ENCODE measurements at regions not wholly inside any gene's neighbourhood (a gene's known extent, or its start where the extent isn't known, plus 50 kb on each side); places are given as distances from the start of the nearest gene placed in this dataset.

- no peak for TF ChIP-seq OSR1 (CRISPR knock-in tag; IDR thresholded peaks at IDR 0.05)
- no peak for TF ChIP-seq TOX (CRISPR knock-in tag; IDR thresholded peaks at IDR 0.05; ENCODE audit: borderline replicate concordance)
- TF ChIP-seq ZFP30 (CRISPR knock-in tag; IDR thresholded peaks at IDR 0.05), result no peak
- TF ChIP-seq POU6F1 (CRISPR knock-in tag; IDR thresholded peaks at IDR 0.05; ENCODE audit: borderline replicate concordance, low read depth), result no peak
- no peak for TF ChIP-seq BACH2 (CRISPR knock-in tag; IDR thresholded peaks at IDR 0.05; ENCODE audit: borderline replicate concordance)
- no peak for TF ChIP-seq ZNF70 (CRISPR knock-in tag; IDR thresholded peaks at IDR 0.05)
- no peak for TF ChIP-seq GLIS3 (CRISPR knock-in tag; IDR thresholded peaks at IDR 0.05)
- no peak for TF ChIP-seq TCF4 (CRISPR knock-in tag; IDR thresholded peaks at IDR 0.05; ENCODE audit: borderline replicate concordance)
- no peak for TF ChIP-seq CSRNP3 (CRISPR knock-in tag; IDR thresholded peaks at IDR 0.05)
- no peak for TF ChIP-seq ZNF8 (CRISPR knock-in tag; IDR thresholded peaks at IDR 0.05)
- TF ChIP-seq ZFP3 (CRISPR knock-in tag; IDR thresholded peaks at IDR 0.05), result no peak
- no peak for TF ChIP-seq ARNTL (CRISPR knock-in tag; IDR thresholded peaks at IDR 0.05; ENCODE audit: borderline replicate concordance, low read depth)
- no peak for TF ChIP-seq ZNF565 (CRISPR knock-in tag; conservative IDR thresholded peaks at IDR 0.05; ENCODE audit: low read depth)
- no peak for TF ChIP-seq PPARA (CRISPR knock-in tag; IDR thresholded peaks at IDR 0.05; ENCODE audit: borderline replicate concordance)
- TF ChIP-seq SNAI2 (CRISPR knock-in tag; IDR thresholded peaks at IDR 0.05), result no peak
- TF ChIP-seq TSHZ2 (CRISPR knock-in tag; IDR thresholded peaks at IDR 0.05), result no peak
- TF ChIP-seq CSDC2 (CRISPR knock-in tag; IDR thresholded peaks at IDR 0.05), result no peak
- TF ChIP-seq, protein P1, sequence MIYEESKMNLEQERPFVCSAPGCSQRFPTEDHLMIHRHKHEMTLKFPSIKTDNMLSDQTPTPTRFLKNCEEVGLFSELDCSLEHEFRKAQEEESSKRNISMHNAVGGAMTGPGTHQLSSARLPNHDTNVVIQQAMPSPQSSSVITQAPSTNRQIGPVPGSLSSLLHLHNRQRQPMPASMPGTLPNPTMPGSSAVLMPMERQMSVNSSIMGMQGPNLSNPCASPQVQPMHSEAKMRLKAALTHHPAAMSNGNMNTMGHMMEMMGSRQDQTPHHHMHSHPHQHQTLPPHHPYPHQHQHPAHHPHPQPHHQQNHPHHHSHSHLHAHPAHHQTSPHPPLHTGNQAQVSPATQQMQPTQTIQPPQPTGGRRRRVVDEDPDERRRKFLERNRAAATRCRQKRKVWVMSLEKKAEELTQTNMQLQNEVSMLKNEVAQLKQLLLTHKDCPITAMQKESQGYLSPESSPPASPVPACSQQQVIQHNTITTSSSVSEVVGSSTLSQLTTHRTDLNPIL (CRISPR knock-in tag; IDR thresholded peaks at IDR 0.05; ENCODE audit: low read depth), result no peak
- TF ChIP-seq RARB (CRISPR knock-in tag; IDR thresholded peaks at IDR 0.05), result no peak
- TF ChIP-seq PATZ1 (CRISPR knock-in tag; IDR thresholded peaks at IDR 0.05; ENCODE audit: borderline replicate concordance), result no peak
Observed at GRCh38 chr2:57669570-57669969, 377.0 kb upstream of the VRK2 start.

GRCh38 chr2:57674025-57674424 lies 372.6 kb upstream of the VRK2 start:
- TF ChIP-seq ZNF8 (CRISPR knock-in tag; IDR thresholded peaks at IDR 0.05), result no peak
- no peak for TF ChIP-seq BACH2 (CRISPR knock-in tag; IDR thresholded peaks at IDR 0.05; ENCODE audit: borderline replicate concordance)
- TF ChIP-seq TSHZ2 (CRISPR knock-in tag; IDR thresholded peaks at IDR 0.05), result no peak
- TF ChIP-seq ISL1 (CRISPR knock-in tag; IDR thresholded peaks at IDR 0.05), result no peak
- no peak for TF ChIP-seq CSRNP3 (CRISPR knock-in tag; IDR thresholded peaks at IDR 0.05)
- TF ChIP-seq ZNF565 (CRISPR knock-in tag; conservative IDR thresholded peaks at IDR 0.05; ENCODE audit: low read depth), result no peak
- TF ChIP-seq ZFP3 (CRISPR knock-in tag; IDR thresholded peaks at IDR 0.05), result no peak
- TF ChIP-seq, protein P1 (CRISPR knock-in tag; IDR thresholded peaks at IDR 0.05; ENCODE audit: low read depth), result no peak
- no peak for TF ChIP-seq ARNTL (CRISPR knock-in tag; IDR thresholded peaks at IDR 0.05; ENCODE audit: borderline replicate concordance, low read depth)
- no peak for TF ChIP-seq SNAI2 (CRISPR knock-in tag; IDR thresholded peaks at IDR 0.05)
- no peak for TF ChIP-seq TCF4 (CRISPR knock-in tag; IDR thresholded peaks at IDR 0.05; ENCODE audit: borderline replicate concordance)
- TF ChIP-seq RARB (CRISPR knock-in tag; IDR thresholded peaks at IDR 0.05), result no peak
- TF ChIP-seq TOX (CRISPR knock-in tag; IDR thresholded peaks at IDR 0.05; ENCODE audit: borderline replicate concordance), result no peak
- TF ChIP-seq ZFP30 (CRISPR knock-in tag; IDR thresholded peaks at IDR 0.05), result no peak
- no peak for TF ChIP-seq OSR1 (CRISPR knock-in tag; IDR thresholded peaks at IDR 0.05)
- TF ChIP-seq GLIS3 (CRISPR knock-in tag; IDR thresholded peaks at IDR 0.05), result no peak
- no peak for TF ChIP-seq PPARA (CRISPR knock-in tag; IDR thresholded peaks at IDR 0.05; ENCODE audit: borderline replicate concordance)

More at GRCh38 chr2:57669570-57669969, 377.0 kb upstream of the VRK2 start:
- ATAC-seq, result no peak

More at GRCh38 chr2:57674025-57674424, 372.6 kb upstream of the VRK2 start:
- no peak for ATAC-seq

All from SK-N-SH treated with all-trans-retinoic acid at 6 μM for 48 hours (cell line).